ENCODE measurements at regions not wholly inside any gene's neighbourhood (a gene's known extent, or its start where the extent isn't known, plus 50 kb on each side); places are given as distances from the start of the nearest gene placed in this dataset.

GRCh38 chr12:22993609-22994315, 368.8 kb downstream of the ETNK1 start (continued):
- no peak for TF ChIP-seq REST (IDR thresholded peaks at IDR 0.05; ENCODE audit: unreplicated experiment)

GRCh38 chr12:22994316-22994675, 369.3 kb downstream of the ETNK1 start:
- Histone ChIP-seq H3K9me2 (ENCODE audit: insufficient read depth) (no peaks in the 10 kb centered on the region), H2AFZ (no peak overlapping the region), H3K27me3 (ENCODE audit: insufficient read depth) (no peaks in the 10 kb centered on the region), H3K27ac (ENCODE audit: low read depth) (no peak overlapping the region), H3K4me1 (ENCODE audit: insufficient read depth) (peaks cover 31% of the 10 kb centered on the region), H3K4me3 (no peak overlapping the region), H4K20me1 (replicated peaks; ENCODE audit: insufficient read depth) (no peaks in the 10 kb centered on the region), H3K79me2 (replicated peaks; ENCODE audit: insufficient read depth) (no peaks in the 10 kb centered on the region), H3K36me3 (ENCODE audit: insufficient read depth) (no peaks in the 10 kb centered on the region), H3K4me2 (no peak overlapping the region), H3F3A (replicated peaks; ENCODE audit: low read depth) (no peaks in the 10 kb centered on the region)
- Mint-ChIP-seq H3K4me1 (peaks cover 33% of the 10 kb centered on the region; the same call in 2 of the 3 replicates), H3K4me3 (no peak overlapping the region), H3K27ac (no peak overlapping the region; the same call in 1 of the 2 replicates), H3K36me3 (ENCODE audit: low read depth) (peaks cover 5% of the 10 kb centered on the region; the same call in 2 of the 3 replicates), H3K9me3 (peaks cover 10% of the 10 kb centered on the region), H3K27me3 (ENCODE audit: insufficient read depth, low read depth, poor library complexity) (peaks cover 7% of the 10 kb centered on the region)
- DNase-seq (ENCODE audit: low spot score) (no peak), ATAC-seq (no peak)
- TF ChIP-seq EZH2 (IDR thresholded peaks at IDR 0.05; ENCODE audit: low read depth, unreplicated experiment) (no peak), POLR2AphosphoS5 (IDR thresholded peaks at IDR 0.05; ENCODE audit: low read depth) (no peak), ETS1 (IDR thresholded peaks at IDR 0.05) (no peak), ZNF331 (CRISPR knock-in tag; IDR thresholded peaks at IDR 0.05; ENCODE audit: low read depth) (no peak), ZNF114 (CRISPR knock-in tag; IDR thresholded peaks at IDR 0.05) (no peak), CTCF (conservative IDR thresholded peaks at IDR 0.05; ENCODE audit: low read depth in 2 of 2) (no peak), EZH2phosphoT487 (IDR thresholded peaks at IDR 0.05; ENCODE audit: unreplicated experiment) (no peak), REST (IDR thresholded peaks at IDR 0.05; ENCODE audit: unreplicated experiment) (no peak), STAT1 (IDR thresholded peaks at IDR 0.05; ENCODE audit: unreplicated experiment) (no peak)

All from GM23338 (cell line).